Hippocampal formation (tissue), 2 donors: ENCODE measurements at regions not wholly inside any gene's neighbourhood (a gene's known extent, or its start where the extent isn't known, plus 50 kb on each side); places are given as distances from the start of the nearest gene placed in this dataset.

Experiments used
- DNase-seq, 2 donors: peaks; one replicate each; lab custom pipeline; 2025; lab: John Stamatoyannopoulos, UW

DNA sequence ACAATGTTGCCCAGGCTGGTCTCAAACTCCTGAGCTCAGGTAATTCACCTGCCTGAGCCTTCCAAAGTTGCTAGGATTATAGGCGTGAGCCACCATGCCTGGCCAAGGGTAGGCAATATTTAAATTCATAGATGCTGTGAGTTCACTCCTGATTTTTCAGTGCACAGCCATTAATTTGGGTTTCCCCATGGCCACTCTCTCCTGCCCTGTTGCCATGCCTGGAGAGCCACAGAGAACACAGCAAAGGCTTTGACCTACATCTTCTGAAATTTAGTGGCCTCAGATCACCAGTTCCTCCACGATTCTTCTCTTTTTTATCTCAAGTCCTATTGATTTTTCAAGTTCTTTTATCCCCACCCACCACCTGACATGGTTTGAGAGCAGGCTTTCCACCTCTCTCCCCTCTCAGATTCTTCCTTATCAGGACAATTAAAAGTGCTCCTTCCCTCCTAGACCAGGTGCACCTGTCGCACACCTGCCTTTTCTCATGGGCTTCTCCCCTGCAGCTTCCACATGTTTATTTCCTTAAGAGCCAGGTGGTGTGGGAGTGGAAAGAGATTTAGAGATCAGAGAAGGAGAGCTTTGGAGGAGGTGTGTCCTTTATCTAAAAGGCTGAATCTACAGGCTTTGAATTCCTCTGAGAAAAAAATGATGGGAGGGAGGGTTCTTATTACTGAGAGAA, 123.8 kb downstream of the ADRA2A start:
- DNase-seq: no peak

DNA sequence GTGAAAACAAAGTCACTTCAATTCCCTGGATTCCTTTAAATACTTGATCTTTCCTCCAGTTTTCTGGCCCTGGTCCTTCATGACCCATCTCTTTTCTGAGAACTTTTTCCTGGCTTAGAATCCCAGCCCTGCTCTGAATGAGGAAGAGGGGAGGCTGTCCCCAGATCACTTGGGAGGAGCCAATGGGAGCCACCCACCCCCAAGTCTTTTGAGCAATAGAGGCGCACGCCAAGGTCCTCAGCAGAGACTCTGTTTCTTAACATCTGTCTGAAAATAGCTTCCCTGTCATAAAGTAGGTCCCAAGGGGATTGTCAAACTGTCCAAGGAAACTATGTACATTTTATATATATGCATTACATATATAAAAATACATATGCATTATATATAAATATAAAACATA, 126.8 kb downstream of the ADRA2A start:
- DNase-seq: no peak

DNA sequence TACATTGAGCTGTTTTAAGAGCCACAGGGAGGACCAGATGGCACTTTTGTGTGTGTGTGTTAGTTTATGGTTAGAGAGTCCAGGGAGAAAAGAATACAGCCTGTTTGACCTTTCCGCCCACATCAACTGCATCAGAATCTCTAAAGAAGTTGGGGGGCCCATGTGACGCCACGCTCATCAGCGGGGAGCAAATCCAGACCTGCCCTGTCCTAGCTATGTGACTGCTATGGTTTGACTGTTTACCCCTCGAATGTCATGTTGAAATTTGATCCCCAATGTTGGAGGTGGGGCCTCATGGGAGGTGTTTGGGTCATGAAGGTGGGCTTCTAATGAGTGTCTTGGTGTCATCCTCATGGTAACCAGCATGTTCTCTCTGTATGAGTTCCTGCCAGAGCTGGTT, 128.0 kb downstream of the ADRA2A start:
- DNase-seq: no peak

DNA sequence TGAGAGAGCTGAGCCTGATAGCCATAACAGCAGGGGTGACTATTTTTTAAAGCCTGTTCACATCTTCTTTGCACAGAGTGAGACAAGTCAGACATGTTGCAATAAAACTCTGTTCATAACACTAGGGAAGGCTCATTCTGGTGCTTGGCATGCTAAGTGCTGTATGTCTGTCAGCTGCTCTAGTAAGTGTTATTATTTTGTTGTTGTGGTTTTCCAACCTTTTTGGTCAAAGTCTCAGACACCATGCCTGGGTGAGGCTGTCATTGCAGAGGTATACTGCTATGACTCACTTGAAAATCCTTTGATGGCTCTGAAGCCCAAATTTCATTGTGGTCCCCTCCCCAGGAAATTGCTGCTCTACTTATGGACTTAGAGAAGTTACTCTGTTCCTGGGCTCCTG, 129.7 kb downstream of the ADRA2A start:
- DNase-seq: no peak

DNA sequence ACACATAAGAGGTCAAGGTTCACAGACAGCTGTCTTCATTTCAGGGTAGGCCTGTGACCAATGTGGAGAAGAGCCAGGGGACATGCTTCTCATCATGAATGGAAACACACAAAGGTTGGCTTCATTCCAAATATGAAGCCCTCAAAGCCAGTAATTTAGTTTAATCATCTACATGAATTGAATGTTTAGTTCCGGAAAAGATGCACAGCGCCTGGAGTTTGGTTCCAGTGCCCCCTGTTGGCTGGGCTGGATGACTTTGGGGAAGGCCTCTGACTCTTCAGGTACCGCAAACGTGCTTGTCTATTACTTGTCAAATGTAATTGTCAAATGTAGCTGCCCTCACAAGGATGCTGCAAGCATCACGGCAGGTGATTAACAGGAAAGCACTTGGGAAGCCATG, 130.7 kb downstream of the ADRA2A start:
- DNase-seq: no peak

DNA sequence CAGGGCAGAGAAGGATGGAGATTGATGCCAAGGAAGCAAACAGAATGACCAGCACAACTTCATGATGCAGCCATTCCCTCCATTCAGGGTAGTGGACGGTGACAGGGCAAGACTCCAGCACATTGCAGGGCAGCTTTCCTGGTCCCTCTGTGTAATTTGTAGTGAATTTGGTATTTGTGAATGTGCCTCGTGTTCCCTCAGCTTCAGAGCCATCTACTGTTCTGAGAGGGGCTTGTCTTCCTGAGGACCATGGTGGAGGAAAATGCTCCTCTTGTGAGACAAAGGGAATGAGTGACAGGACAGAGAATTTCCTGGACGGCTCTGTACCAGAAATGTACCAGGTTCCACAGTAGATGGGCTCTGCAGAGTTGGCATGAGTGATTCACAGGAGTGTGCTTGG, 132.1 kb downstream of the ADRA2A start:
- no peak for DNase-seq

DNA sequence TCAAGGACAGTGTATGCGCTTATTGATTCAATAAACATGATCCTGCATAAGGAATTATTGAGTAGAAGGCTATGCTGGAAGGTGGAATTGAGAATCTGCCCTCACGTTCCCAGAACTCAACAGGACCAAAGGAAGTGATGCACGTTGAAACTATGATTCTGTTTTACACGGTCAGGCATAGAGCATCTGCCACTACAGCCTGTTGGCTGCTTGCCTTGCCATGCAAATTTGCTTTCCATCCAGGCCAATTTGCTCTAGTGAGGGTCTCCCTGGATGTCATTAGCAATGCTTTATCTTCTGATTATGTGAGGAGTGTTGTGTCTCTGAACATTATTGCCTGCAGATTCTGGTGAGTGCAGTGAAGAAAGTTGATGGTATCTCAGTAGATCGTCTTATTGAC, 132.9 kb downstream of the ADRA2A start:
- no peak for DNase-seq

DNA sequence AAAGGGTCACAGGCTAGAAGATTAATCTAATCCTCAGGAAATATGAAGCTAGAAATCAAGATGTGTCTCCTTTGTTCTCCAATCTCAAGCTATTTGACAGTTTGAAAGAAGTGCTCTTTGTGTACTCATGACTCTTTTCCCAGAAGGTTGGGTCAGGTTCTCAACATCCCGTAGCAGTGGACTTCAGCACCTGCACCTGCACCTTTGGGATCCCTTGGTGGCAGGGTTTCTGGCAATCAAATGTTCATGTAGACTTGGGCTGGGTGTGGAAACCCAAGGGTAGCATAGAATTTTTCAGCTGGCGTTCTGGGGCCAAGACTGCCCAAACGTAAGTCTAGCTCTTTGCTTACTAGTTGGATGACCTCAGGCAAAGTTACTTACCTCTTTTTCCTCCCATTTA, 134.4 kb downstream of the ADRA2A start:
- no peak for DNase-seq

DNA sequence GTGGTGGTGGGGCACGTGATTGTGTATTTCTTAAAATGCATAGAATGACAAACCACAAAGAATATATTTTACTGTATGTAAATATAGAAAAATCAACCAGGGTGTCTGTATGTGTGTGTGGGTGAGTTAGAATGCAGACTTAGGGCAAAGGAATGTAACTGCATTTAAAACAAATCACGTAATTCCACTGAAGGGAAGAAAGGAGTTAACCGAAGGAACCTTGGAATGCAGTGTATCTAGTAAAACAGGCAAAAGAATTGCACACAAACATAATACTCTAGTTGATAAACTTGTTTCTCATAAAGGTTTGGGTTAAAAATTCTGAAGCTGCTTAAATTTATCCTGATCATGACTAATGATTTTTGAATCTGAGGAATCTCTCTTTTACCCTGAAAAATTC, 134.9 kb downstream of the ADRA2A start:
- no peak for DNase-seq

DNA sequence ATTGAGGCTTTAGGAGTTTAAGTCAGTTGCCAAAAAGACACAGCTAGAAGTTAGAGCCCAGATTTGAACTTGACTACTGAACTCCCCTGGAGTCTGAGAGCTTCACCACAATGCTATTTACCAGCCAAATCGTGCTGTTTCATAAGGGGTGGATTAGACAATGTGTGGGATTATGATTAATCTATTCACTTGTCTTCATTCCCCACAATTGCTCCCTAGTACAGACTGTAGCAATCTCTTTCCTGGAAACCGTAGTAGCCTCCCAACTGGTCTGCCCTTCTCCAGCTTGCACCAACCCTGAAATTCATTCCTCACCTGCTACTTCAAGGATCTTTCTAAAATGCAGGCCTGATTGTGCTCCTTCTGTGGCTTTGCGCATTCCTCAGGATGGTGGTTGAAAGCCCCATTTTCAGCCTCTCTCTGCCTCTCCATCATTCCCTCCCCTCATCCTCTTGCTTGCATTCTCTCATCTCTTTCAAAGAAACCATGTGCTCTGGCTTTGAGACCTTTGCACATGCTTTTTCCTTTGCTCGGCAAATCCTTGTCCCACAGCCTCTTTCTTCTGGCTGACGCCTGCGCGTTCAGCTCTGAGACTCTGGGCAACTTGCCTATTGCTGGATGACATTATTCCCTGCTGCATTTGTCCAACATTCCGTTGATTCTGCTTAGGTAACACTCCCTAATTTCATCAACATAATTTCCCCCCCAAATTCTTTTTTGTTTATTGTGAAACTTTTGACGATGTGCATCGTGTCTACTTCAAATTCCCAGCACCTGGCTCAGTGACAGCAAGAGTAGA, 145.1 kb downstream of the ADRA2A start:
- DNase-seq: peak in 1 of 2 donors; percentile 13

DNA sequence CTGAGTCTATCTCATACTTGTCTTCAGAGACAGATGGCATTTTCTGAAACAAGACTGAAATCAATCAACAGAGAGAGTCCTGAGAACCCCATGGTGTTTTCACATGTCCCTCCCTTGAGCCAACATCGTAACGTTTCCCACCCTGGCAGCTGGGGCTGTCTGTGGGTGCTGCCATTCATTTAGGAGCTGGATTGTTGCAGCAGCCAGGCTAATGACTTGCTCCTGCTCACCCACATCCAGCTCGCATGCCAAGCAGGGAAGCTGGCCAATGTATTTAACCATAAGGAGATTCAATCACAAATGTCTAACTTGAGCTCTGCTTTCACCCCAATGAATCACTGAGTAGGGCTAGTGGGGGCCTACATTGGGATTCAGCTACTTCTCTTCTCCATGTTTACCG, 146.1 kb downstream of the ADRA2A start:
- DNase-seq: no peak

DNA sequence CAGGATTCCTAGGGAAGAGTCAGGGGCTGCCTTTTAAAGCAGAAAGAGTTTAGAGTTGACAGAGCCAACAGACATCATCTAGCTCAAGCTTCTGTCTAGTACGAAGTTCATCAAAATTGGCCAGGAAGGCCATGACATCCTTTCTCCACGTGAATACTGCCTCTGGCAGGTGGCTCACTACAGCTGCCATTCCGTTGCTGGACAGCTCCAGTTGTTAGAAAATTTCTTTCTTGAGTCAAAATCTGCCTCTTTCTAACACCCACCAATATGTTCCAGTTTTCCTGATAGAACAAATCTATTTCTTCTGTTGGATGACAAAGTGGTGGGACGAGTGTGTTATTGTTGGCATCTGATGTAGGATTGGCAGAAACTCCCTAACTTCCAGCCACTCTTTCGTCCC, 154.9 kb downstream of the ADRA2A start:
- DNase-seq: no peak

DNA sequence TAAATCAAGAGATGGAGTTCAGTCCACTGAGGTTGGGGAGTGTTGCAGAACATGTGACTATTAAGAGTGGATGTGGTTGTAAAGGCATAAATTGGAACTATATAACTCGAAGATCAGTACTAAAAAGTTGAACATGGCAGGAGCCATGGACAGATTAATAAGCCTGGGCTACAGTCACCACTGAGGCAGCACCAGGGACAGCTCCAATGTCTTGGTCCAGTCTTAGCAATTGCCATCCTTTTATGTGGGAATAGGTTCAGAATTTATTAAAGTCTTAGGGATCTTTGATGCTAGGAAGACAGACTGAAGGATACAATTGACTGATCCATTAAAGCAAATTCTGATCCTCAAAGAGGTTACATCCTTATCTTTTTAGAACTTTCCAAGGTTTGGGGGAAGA, 156.6 kb downstream of the ADRA2A start:
- DNase-seq: no peak

DNA sequence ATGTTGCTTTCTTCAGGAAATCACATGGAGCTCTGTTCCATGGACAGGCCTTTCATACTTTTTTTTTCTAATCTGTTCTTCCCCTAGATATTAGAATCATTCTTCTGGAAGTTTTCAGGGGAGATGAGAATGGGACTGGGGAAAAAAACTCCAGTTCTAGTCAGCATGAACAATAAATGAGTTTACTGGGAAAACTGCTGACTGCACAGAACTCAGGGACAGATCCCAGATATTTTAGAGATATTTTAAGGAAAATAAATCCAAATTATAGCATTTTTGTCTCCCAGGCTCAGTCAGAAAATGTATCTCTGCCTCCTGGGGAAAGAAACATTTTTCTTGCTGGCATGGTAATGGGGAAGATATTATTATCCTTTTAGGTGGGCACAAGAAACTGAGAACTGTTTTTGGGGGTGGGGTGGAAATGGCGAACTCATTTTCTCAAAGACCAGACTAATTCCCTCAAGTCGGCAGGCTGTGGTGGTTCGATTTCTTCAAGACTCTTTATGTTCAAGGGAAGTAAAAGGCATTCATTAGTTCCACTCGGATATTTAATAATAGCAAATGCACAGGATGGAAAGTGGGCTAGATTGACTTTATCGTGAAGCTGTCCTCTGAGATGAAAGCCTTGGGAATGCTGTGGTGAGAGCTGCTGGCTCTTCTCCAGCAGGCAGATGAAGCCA, 157.5 kb downstream of the ADRA2A start:
- DNase-seq: no peak

DNA sequence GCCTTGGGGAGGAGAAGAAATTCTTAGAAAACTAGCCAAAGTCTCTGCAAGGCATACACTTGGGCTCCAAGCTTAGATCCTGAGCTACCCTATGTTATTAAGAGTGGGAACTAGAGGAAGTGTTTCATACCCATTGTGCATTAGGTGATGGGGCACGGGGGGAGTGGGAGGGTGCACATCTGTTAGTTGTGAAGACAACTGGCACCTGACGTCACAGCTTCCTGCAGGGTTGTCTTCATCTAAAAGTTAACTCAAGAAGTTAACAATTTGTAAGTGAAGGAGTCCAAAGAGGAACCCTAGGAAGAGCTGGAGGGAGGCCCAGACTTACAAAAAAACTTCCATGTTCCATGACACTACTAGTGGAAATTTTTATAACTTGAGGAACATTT, 158.1 kb downstream of the ADRA2A start:
- no peak for DNase-seq

DNA sequence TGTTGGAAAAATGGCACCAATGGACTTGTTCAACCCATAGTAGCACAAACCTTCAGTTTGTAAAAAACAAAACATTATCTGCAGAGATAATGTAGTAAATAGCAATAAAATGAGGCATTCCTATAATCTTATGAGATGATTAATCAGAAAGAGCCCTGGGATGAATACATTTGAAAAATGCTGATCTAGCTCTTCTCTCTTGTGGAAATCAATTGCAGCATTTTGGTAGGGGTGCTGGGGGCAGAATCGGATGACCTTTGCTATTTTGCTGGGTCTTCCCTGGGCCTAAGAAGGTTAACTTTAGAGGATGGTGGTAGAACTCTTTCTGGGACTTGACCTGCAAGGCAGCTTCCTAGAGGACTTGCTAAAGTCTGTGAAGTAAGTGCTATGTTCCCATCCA, 163.5 kb downstream of the ADRA2A start:
- no peak for DNase-seq

DNA sequence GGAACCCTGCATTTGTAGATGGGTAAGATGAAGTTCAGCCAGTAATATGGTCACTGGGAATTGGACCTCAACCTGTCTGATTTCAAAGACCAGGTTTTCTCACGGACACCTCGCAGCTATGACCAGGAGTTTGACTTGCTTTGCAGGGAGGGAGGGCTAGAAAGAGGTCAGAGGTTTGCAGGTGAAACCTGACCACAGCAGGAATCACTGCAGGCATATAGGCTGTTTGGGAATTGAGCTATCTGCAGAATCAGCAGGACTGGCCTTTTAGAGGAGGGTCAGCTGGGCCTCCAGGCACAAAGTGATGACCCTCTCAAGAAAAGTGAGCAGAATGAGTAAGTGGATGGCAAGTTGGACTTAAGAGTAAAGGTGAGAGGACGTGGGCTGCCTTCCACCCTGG, 166.3 kb downstream of the ADRA2A start:
- DNase-seq: no peak

DNA sequence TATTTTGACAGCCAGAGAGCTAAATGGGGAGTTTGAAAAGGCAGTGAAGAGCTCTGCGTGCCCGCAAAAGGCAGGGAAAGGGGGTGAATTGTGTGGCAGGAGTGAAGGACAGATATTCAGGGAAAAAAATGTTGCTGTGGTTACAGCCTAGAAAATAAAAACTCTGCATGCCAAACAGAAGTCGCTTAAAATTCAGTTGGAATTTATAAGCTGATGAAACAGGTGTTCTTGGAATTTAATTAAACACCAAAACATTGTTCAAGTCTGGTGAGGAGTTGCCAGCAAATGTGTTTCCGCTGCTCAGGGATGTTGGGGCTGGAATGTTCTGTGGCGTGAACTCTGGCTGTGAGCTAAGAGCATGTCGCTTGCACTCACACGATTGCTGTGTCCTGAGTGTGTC, 169.3 kb downstream of the ADRA2A start:
- no peak for DNase-seq

DNA sequence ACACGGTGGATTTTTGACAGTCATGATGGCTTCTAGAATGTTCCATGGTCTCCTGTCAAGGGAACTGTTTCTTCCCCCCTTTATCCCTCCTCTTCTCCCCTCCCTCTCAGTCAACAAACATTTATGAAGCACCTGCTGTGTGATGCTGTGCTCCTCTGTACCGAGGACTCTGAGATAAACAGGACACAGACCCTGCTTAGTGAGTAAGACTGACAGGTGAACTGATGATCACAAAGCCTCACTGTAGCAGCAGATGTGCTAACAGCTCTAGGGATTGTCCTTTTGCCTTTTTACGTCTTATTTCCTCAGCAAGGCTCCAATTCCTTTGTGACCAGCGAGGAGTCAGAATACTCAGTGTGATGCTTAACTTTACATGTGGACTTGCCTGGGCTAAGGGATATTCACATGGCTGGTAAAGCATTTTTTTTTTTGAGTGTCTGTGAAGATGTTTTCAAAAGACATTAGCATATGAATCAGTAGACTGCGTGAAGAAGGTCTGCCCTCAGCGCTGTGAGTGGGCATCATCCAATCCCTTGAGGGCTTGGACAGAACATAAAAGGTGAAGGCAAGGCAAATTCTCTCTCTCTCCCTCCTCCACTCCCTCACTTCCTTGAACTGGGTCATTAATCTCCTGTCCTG, 170.1 kb downstream of the ADRA2A start:
- DNase-seq: no peak

DNA sequence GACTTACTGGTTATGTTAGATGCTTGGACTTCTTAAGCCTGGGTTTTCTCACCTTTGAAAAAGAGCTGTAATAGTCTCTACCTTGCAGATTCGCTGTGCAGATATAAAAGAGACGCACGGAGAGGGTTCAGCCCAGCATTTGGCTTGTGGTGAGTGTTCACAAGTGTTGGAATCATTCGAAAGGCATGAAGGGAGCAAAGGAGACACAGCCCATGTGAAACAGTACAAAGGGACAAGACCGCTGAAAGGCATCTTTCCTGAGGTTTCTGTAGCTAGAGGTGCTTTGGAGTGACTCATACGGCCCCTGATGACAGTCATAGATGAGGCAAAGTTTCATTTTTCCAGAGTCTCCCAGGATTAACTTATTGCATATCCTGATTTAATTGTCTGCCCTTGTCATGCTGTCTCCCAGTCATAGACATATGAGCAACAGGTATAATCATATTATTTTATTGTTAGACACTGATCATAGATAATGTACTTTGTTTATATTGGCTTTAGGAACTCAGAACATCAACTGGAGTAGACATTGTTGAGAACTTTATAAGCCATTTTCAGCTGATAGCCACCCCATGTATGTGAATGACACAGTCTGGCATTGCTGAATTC, 171.1 kb downstream of the ADRA2A start:
- DNase-seq: no peak

DNA sequence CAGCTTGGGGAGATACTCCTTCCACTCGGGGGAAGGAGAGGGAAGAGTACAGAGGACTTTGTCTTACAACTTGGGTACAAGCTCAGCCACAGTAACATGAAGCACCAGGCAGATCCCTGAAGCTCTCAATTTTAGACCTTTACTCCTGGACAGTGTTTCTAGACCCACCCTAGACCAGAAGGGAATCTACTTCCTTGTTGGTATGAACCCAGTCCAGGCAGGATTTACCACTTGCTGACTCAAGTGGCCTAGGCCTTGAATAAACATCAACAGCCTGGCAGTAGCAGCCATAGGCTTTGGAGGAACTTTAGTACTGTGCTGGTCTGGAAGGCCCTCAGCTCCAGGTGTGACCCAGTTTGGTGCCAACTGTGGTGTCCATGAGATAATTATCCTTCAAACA, 173.1 kb downstream of the ADRA2A start:
- no peak for DNase-seq

DNA sequence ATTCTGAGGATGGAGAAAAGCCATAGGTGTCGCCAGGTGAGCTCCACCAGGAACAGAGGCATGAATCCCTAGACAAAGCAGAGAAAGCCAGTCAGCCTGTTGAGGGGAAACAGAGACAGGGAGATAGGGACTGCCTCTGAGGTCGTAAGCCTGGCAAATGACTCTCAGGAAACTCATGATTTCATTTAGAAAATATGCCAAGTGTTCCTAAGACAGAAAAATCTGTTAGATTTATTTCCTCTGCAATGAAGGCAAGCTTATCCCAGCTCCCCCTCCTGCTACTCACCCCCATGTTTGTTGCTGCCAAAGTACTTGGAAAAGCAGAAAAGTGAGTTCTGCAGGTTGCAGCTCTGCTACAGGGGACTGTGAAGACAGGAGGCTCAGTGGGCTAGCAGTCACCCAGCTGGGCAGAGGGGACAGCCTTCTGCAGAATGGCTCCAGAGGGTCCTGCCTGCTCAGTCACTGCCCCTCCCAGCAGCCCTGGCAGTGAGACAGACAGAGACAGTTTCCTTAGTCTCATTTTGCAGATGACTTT, 184.3 kb downstream of the ADRA2A start:
- no peak for DNase-seq
